ENCODE measurements at regions not wholly inside any gene's neighbourhood (a gene's known extent, or its start where the extent isn't known, plus 50 kb on each side); places are given as distances from the start of the nearest gene placed in this dataset.

GRCh38 chr5:133814152-133814551 is 154.3 kb downstream of the C5orf15 start:
- Histone ChIP-seq H3K4me1 (ENCODE audit: control insufficient read depth, insufficient read depth, low read length) (no peaks in the 10 kb centered on the region), H3K9ac (ENCODE audit: low read depth, low read length) (no peak overlapping the region)

GRCh38 chr5:133811168-133811567 is 157.3 kb downstream of the C5orf15 start:
- H3K9me3 ChIP-seq (replicated peaks; ENCODE audit: low read length) = no peaks in the 10 kb centered on the region
- no peaks in the 10 kb centered on the region for H3K36me3 ChIP-seq (ENCODE audit: insufficient read depth, low read length)
- no peak overlapping the region for H3K4me3 ChIP-seq (ENCODE audit: low read length)
- no peaks in the 10 kb centered on the region for H3K4me1 ChIP-seq (ENCODE audit: control insufficient read depth, insufficient read depth, low read length)
- no peak overlapping the region for H3K4me2 ChIP-seq (ENCODE audit: low read length)
- H3K27me3 ChIP-seq (ENCODE audit: control insufficient read depth, insufficient read depth, low read length) = peaks cover 42% of the 10 kb centered on the region
- no peak overlapping the region for H3K9ac ChIP-seq (ENCODE audit: low read depth, low read length)

More at GRCh38 chr5:133814152-133814551, 154.3 kb downstream of the C5orf15 start:
- no peak overlapping the region for H3K4me2 ChIP-seq (ENCODE audit: low read length)
- H3K9me3 ChIP-seq (replicated peaks; ENCODE audit: low read length) = no peaks in the 10 kb centered on the region
- peaks cover 49% of the 10 kb centered on the region for H3K27me3 ChIP-seq (ENCODE audit: control insufficient read depth, insufficient read depth, low read length)
- no peak overlapping the region for H3K4me3 ChIP-seq (ENCODE audit: low read length)
- H3K36me3 ChIP-seq (ENCODE audit: insufficient read depth, low read length) = no peaks in the 10 kb centered on the region

GRCh38 chr5:133809801-133810200 is 158.6 kb downstream of the C5orf15 start:
- H3K9ac ChIP-seq (ENCODE audit: low read depth, low read length) = no peak overlapping the region
- H3K4me2 ChIP-seq (ENCODE audit: low read length) = no peak overlapping the region
- H3K27me3 ChIP-seq (ENCODE audit: control insufficient read depth, insufficient read depth, low read length) = peaks cover 37% of the 10 kb centered on the region
- no peaks in the 10 kb centered on the region for H3K9me3 ChIP-seq (replicated peaks; ENCODE audit: low read length)
- no peak overlapping the region for H3K4me3 ChIP-seq (ENCODE audit: low read length)
- H3K4me1 ChIP-seq (ENCODE audit: control insufficient read depth, insufficient read depth, low read length) = no peaks in the 10 kb centered on the region
- H3K36me3 ChIP-seq (ENCODE audit: insufficient read depth, low read length) = no peaks in the 10 kb centered on the region

GRCh38 chr5:133807348-133807747 is 161.1 kb downstream of the C5orf15 start:
- Histone ChIP-seq H3K36me3 (ENCODE audit: insufficient read depth, low read length) (no peaks in the 10 kb centered on the region), H3K4me2 (ENCODE audit: low read length) (no peak overlapping the region), H3K4me1 (ENCODE audit: control insufficient read depth, insufficient read depth, low read length) (no peaks in the 10 kb centered on the region), H3K9me3 (replicated peaks; ENCODE audit: low read length) (no peaks in the 10 kb centered on the region), H3K27me3 (ENCODE audit: control insufficient read depth, insufficient read depth, low read length) (peaks cover 29% of the 10 kb centered on the region), H3K9ac (ENCODE audit: low read depth, low read length) (no peak overlapping the region), H3K4me3 (ENCODE audit: low read length) (no peak overlapping the region)

- peaks cover 30% of the 10 kb centered on the region for H3K27me3 ChIP-seq (ENCODE audit: control insufficient read depth, insufficient read depth, low read length)
- H3K4me2 ChIP-seq (ENCODE audit: low read length) = no peak overlapping the region
- H3K36me3 ChIP-seq (ENCODE audit: insufficient read depth, low read length) = no peaks in the 10 kb centered on the region
Observed at GRCh38 chr5:133806847-133807246, 161.6 kb downstream of the C5orf15 start.

GRCh38 chr5:133801955-133802751 is 166.3 kb downstream of the C5orf15 start:
- H3K9me3 ChIP-seq (replicated peaks; ENCODE audit: low read length) = no peaks in the 10 kb centered on the region
- no peak overlapping the region for H3K4me3 ChIP-seq (ENCODE audit: low read length)
- H3K36me3 ChIP-seq (ENCODE audit: insufficient read depth, low read length) = no peaks in the 10 kb centered on the region
- peaks cover 32% of the 10 kb centered on the region for H3K27me3 ChIP-seq (ENCODE audit: control insufficient read depth, insufficient read depth, low read length)
- H3K4me1 ChIP-seq (ENCODE audit: control insufficient read depth, insufficient read depth, low read length) = no peaks in the 10 kb centered on the region
- no peak overlapping the region for H3K4me2 ChIP-seq (ENCODE audit: low read length)
- no peak overlapping the region for H3K9ac ChIP-seq (ENCODE audit: low read depth, low read length)

More at GRCh38 chr5:133806847-133807246, 161.6 kb downstream of the C5orf15 start:
- H3K9ac ChIP-seq (ENCODE audit: low read depth, low read length) = no peak overlapping the region
- H3K4me1 ChIP-seq (ENCODE audit: control insufficient read depth, insufficient read depth, low read length) = no peaks in the 10 kb centered on the region
- H3K4me3 ChIP-seq (ENCODE audit: low read length) = no peak overlapping the region
- no peaks in the 10 kb centered on the region for H3K9me3 ChIP-seq (replicated peaks; ENCODE audit: low read length)

GRCh38 chr5:133801431-133801830 is 167.0 kb downstream of the C5orf15 start:
- H3K27me3 ChIP-seq (ENCODE audit: control insufficient read depth, insufficient read depth, low read length) = peaks cover 29% of the 10 kb centered on the region
- H3K9me3 ChIP-seq (replicated peaks; ENCODE audit: low read length) = no peaks in the 10 kb centered on the region
- H3K9ac ChIP-seq (ENCODE audit: low read depth, low read length) = no peak overlapping the region
- H3K4me2 ChIP-seq (ENCODE audit: low read length) = no peak overlapping the region
- no peak overlapping the region for H3K4me3 ChIP-seq (ENCODE audit: low read length)
- H3K36me3 ChIP-seq (ENCODE audit: insufficient read depth, low read length) = no peaks in the 10 kb centered on the region
- H3K4me1 ChIP-seq (ENCODE audit: control insufficient read depth, insufficient read depth, low read length) = no peaks in the 10 kb centered on the region

- no peaks in the 10 kb centered on the region for H3K36me3 ChIP-seq (ENCODE audit: insufficient read depth, low read length)
- no peak overlapping the region for H3K4me2 ChIP-seq (ENCODE audit: low read length)
- H3K4me3 ChIP-seq (ENCODE audit: low read length) = no peak overlapping the region
- H3K9me3 ChIP-seq (replicated peaks; ENCODE audit: low read length) = no peaks in the 10 kb centered on the region
- H3K4me1 ChIP-seq (ENCODE audit: control insufficient read depth, insufficient read depth, low read length) = no peaks in the 10 kb centered on the region
- no peak overlapping the region for H3K9ac ChIP-seq (ENCODE audit: low read depth, low read length)
- peaks cover 36% of the 10 kb centered on the region for H3K27me3 ChIP-seq (ENCODE audit: control insufficient read depth, insufficient read depth, low read length)
Observed at GRCh38 chr5:133799571-133800237, 168.7 kb downstream of the C5orf15 start.

GRCh38 chr5:133797167-133797566 is 171.3 kb downstream of the C5orf15 start:
- Histone ChIP-seq H3K9ac (ENCODE audit: low read depth, low read length) (no peak overlapping the region), H3K4me2 (ENCODE audit: low read length) (no peak overlapping the region), H3K4me1 (ENCODE audit: control insufficient read depth, insufficient read depth, low read length) (no peaks in the 10 kb centered on the region), H3K9me3 (replicated peaks; ENCODE audit: low read length) (no peaks in the 10 kb centered on the region), H3K36me3 (ENCODE audit: insufficient read depth, low read length) (no peaks in the 10 kb centered on the region), H3K4me3 (ENCODE audit: low read length) (no peak overlapping the region), H3K27me3 (ENCODE audit: control insufficient read depth, insufficient read depth, low read length) (peaks cover 23% of the 10 kb centered on the region)

- Histone ChIP-seq H3K9me3 (replicated peaks; ENCODE audit: low read length) (no peaks in the 10 kb centered on the region), H3K27me3 (ENCODE audit: control insufficient read depth, insufficient read depth, low read length) (peaks cover 23% of the 10 kb centered on the region), H3K9ac (ENCODE audit: low read depth, low read length) (no peak overlapping the region), H3K36me3 (ENCODE audit: insufficient read depth, low read length) (no peaks in the 10 kb centered on the region), H3K4me3 (ENCODE audit: low read length) (no peak overlapping the region), H3K4me1 (ENCODE audit: control insufficient read depth, insufficient read depth, low read length) (no peaks in the 10 kb centered on the region), H3K4me2 (ENCODE audit: low read length) (no peak overlapping the region)
Observed at GRCh38 chr5:133796186-133796585, 172.2 kb downstream of the C5orf15 start.

GRCh38 chr5:133794771-133795415 is 173.5 kb downstream of the C5orf15 start:
- Histone ChIP-seq H3K36me3 (ENCODE audit: insufficient read depth, low read length) (no peaks in the 10 kb centered on the region), H3K4me3 (ENCODE audit: low read length) (no peak overlapping the region), H3K27me3 (ENCODE audit: control insufficient read depth, insufficient read depth, low read length) (peaks cover 30% of the 10 kb centered on the region), H3K4me2 (ENCODE audit: low read length) (no peak overlapping the region), H3K9ac (ENCODE audit: low read depth, low read length) (no peak overlapping the region), H3K4me1 (ENCODE audit: control insufficient read depth, insufficient read depth, low read length) (no peaks in the 10 kb centered on the region), H3K9me3 (replicated peaks; ENCODE audit: low read length) (no peaks in the 10 kb centered on the region)
